HG02763 (cell line): ENCODE measurements at regions not wholly inside any gene's neighbourhood (a gene's known extent, or its start where the extent isn't known, plus 50 kb on each side); places are given as distances from the start of the nearest gene placed in this dataset.

Source experiments
- ATAC-seq: cut with Tn5 transposase; IDR thresholded peaks from one replicate; pipeline ENCODE4 v1.9.1; 2021; ENCODE audit warnings: mild to moderate bottlenecking, moderate library complexity; ENCODE audit not compliant: unreplicated experiment

GRCh38 chr3:72336821-72337479 lies 511.3 kb downstream of the SHQ1 start:
- no peak for ATAC-seq

GRCh38 chr3:72336114-72336651 lies 512.1 kb downstream of the SHQ1 start:
- no peak for ATAC-seq

GRCh38 chr3:72335458-72336095 lies 512.7 kb downstream of the SHQ1 start:
- no peak for ATAC-seq

GRCh38 chr3:72334681-72335457 lies 513.4 kb downstream of the SHQ1 start:
- no peak for ATAC-seq

GRCh38 chr3:72332689-72333088 lies 515.6 kb downstream of the SHQ1 start:
- no peak for ATAC-seq

- no peak for ATAC-seq
Measured at GRCh38 chr3:72332036-72332435, 516.2 kb downstream of the SHQ1 start.

GRCh38 chr3:72331076-72331475 lies 517.2 kb downstream of the SHQ1 start:
- no peak for ATAC-seq

- ATAC-seq, result no peak
Measured at GRCh38 chr3:72329354-72329753, 518.9 kb downstream of the SHQ1 start.

GRCh38 chr3:72328755-72329277 lies 519.4 kb downstream of the SHQ1 start:
- ATAC-seq, result no peak

GRCh38 chr3:72327008-72327407 lies 521.2 kb downstream of the SHQ1 start:
- ATAC-seq, result no peak

GRCh38 chr3:72324253-72324811 lies 523.9 kb downstream of the SHQ1 start:
- ATAC-seq, result no peak

GRCh38 chr3:72323773-72324172 lies 524.5 kb downstream of the SHQ1 start:
- ATAC-seq, result no peak

GRCh38 chr3:72322264-72322976 lies 525.8 kb downstream of the SHQ1 start:
- no peak for ATAC-seq

- no peak for ATAC-seq
Measured at GRCh38 chr3:72320955-72321303, 527.3 kb downstream of the SHQ1 start.

GRCh38 chr3:72320095-72320954 lies 527.9 kb downstream of the SHQ1 start:
- ATAC-seq, result no peak

- ATAC-seq, result no peak
Measured at GRCh38 chr3:72319194-72320094, 528.8 kb downstream of the SHQ1 start.

GRCh38 chr3:72318504-72319193 lies 529.6 kb downstream of the SHQ1 start:
- no peak for ATAC-seq

GRCh38 chr3:72317491-72317890 lies 530.8 kb downstream of the SHQ1 start:
- ATAC-seq, result no peak
